IMR-90 (cell line): ENCODE measurements at regions not wholly inside any gene's neighbourhood (a gene's known extent, or its start where the extent isn't known, plus 50 kb on each side); places are given as distances from the start of the nearest gene placed in this dataset.

Source experiments
- ATAC-seq: fragments of 200-7000 bp; cut with Tn5 transposase; 2 replicates; pipeline ENCODE4 v1.9.1; 2020; ENCODE audit warnings: low read depth, mild to moderate bottlenecking, moderate library complexity
- BruUV-seq: library from RNA; stranded (reverse); fragments of 400-500 nt; replicated peaks from 2 replicates; lab custom pipeline; 2021; lab: Mats Ljungman, UMichigan
- CTCF ChIA-PET: fragments of 300-600 bp; formaldehyde crosslinking; extraction: SDS; loops from one replicate; lab custom pipeline; 2021; ENCODE audit warnings: antibody characterized with exemption; lab: Yijun Ruan, JAX
- POLR2A ChIA-PET: fragments of 300-600 bp; sonication (Branson Sonifier 250); formaldehyde crosslinking; loops from one replicate; lab custom pipeline; 2022; ENCODE audit warnings: antibody characterized with exemption; ENCODE audit not compliant: unreplicated experiment; lab: Charles Lee
- DNase-seq: peaks from one replicate; pipeline ENCODE4 v3.0.0; 2013
- H2AFZ ChIP-seq: replicated peaks from 2 replicates; pipeline ENCODE3; 2013; ENCODE audit warnings: low read length, mild to moderate bottlenecking; ENCODE audit not compliant: poor library complexity
- H2AK5ac ChIP-seq: 2 replicates; pipeline ENCODE4 v1.6.1; 2013; ENCODE audit warnings: low read depth, low read length, inconsistent platforms
- H2AK9ac ChIP-seq: replicated peaks from 2 replicates; pipeline ENCODE3; 2013; ENCODE audit warnings: mild to moderate bottlenecking, low read depth, low read length, moderate library complexity; ENCODE audit not compliant: poor library complexity
- H2BK120ac ChIP-seq: 2 replicates; pipeline ENCODE4 v1.6.1; 2013; ENCODE audit warnings: low read depth, low read length, inconsistent platforms
- H2BK15ac ChIP-seq: 3 replicates; pipeline ENCODE4 v1.6.1; 2013; ENCODE audit warnings: low read depth, low read length, inconsistent platforms
- H2BK20ac ChIP-seq: 2 replicates; pipeline ENCODE4 v1.6.1; 2013; ENCODE audit warnings: low read depth, mild to moderate bottlenecking, inconsistent platforms, low read length, moderate library complexity
- H2BK5ac ChIP-seq: 2 replicates; pipeline ENCODE4 v1.6.1; 2013; ENCODE audit warnings: mild to moderate bottlenecking, low read depth, low read length, inconsistent platforms; ENCODE audit not compliant: poor library complexity, severe bottlenecking
- H3K14ac ChIP-seq: replicated peaks from 2 replicates; pipeline ENCODE4 v1.6.1; 2013; ENCODE audit warnings: low read depth, low read length, inconsistent platforms
- H3K18ac ChIP-seq: 2 replicates; pipeline ENCODE4 v1.6.1; 2013; ENCODE audit warnings: low read depth, low read length, control low read depth
- H3K23ac ChIP-seq: 2 replicates; pipeline ENCODE4 v1.6.1; 2013; ENCODE audit warnings: low read depth, low read length, inconsistent platforms
- H3K27ac ChIP-seq: 2 replicates; pipeline ENCODE4 v1.5.1; 2013; ENCODE audit warnings: mild to moderate bottlenecking, control low read depth, low read length; ENCODE audit not compliant: insufficient read depth
- H3K27me3 ChIP-seq: 2 replicates; pipeline ENCODE4 v1.6.1; 2013; ENCODE audit warnings: low read length; ENCODE audit not compliant: control insufficient read depth, insufficient read depth
- H3K36me3 ChIP-seq: 2 replicates; pipeline ENCODE4 v1.6.1; 2013; ENCODE audit warnings: low read length, mixed read lengths; ENCODE audit not compliant: control insufficient read depth, insufficient read depth
- H3K4ac ChIP-seq: 2 replicates; pipeline ENCODE4 v1.6.1; 2013; ENCODE audit warnings: low read depth, low read length, inconsistent platforms
- H3K4me1 ChIP-seq: 2 replicates; pipeline ENCODE4 v1.6.1; 2013; ENCODE audit warnings: low read length, mixed read lengths; ENCODE audit not compliant: control insufficient read depth, insufficient read depth
- H3K4me2 ChIP-seq: 2 replicates; pipeline ENCODE4 v1.6.1; 2013; ENCODE audit warnings: low read depth, mild to moderate bottlenecking, control low read depth, low read length, moderate library complexity
- H3K4me3 ChIP-seq: 2 replicates; pipeline ENCODE4 v1.5.1; 2013; ENCODE audit warnings: low read depth, mild to moderate bottlenecking, control low read depth, low read length, moderate library complexity; ENCODE audit not compliant: insufficient read depth
- H3K56ac ChIP-seq: 2 replicates; pipeline ENCODE4 v1.6.1; 2013; ENCODE audit warnings: low read length, inconsistent platforms; ENCODE audit not compliant: insufficient read depth; ENCODE audit errors: extremely low read depth
- H3K79me1 ChIP-seq, 2 experiments: 2 replicates each; pipeline ENCODE4 v1.6.1; 2013; ENCODE audit warnings: low read length in 2 of 2, inconsistent platforms in 1 of 2, low read depth in 1 of 2
- H3K9ac ChIP-seq: 2 replicates; pipeline ENCODE4 v1.6.1; 2013; ENCODE audit warnings: low read depth, low read length, control low read depth
- H3K9me1 ChIP-seq: 2 replicates; pipeline ENCODE4 v1.6.1; 2013; ENCODE audit warnings: low read length, inconsistent platforms; ENCODE audit not compliant: insufficient read depth
- H3K9me3 ChIP-seq: 2 replicates; pipeline ENCODE4 v1.6.1; 2013; ENCODE audit warnings: low read length; ENCODE audit not compliant: control insufficient read depth, insufficient read depth
- H4K20me1 ChIP-seq: 2 replicates; pipeline ENCODE4 v1.6.1; 2013; ENCODE audit warnings: low read length, inconsistent platforms; ENCODE audit not compliant: insufficient read depth
- H4K5ac ChIP-seq: 2 replicates; pipeline ENCODE4 v1.6.1; 2013; ENCODE audit warnings: mild to moderate bottlenecking, low read depth, low read length, control low read depth
- H4K8ac ChIP-seq, 2 experiments: 2 replicates each; pipeline ENCODE4 v1.6.1; 2013; ENCODE audit warnings: low read depth in 2 of 2, low read length in 2 of 2, control low read depth in 1 of 2, inconsistent platforms in 1 of 2
- H4K91ac ChIP-seq: 2 replicates; pipeline ENCODE4 v1.6.1; 2013; ENCODE audit warnings: low read depth, low read length, inconsistent platforms; ENCODE audit not compliant: insufficient read depth
- FOS ChIP-seq: fragments of 150-350 bp; IDR thresholded peaks from 2 replicates; pipeline ENCODE4 v1.6.1; 2016; ENCODE audit warnings: low read depth, low read length
- NFE2L2 ChIP-seq: fragments of 150-350 bp; IDR thresholded peaks from 2 replicates; pipeline ENCODE4 v1.6.1; 2016; ENCODE audit warnings: low read depth, mild to moderate bottlenecking, low read length
- POLR2A ChIP-seq: IDR thresholded peaks from 2 replicates; pipeline ENCODE4 v1.6.1; 2012; ENCODE audit warnings: mild to moderate bottlenecking, low read depth, low read length
- SMC3 ChIP-seq: fragments of 150-350 bp; IDR thresholded peaks from 2 replicates; pipeline ENCODE4 v1.6.1; 2016; ENCODE audit warnings: low read depth, mild to moderate bottlenecking, antibody characterized with exemption, low read length, moderate library complexity
- WGBS, 2 experiments: methylation state at CpG; one replicate each; pipeline versions ENCODE4 v1.1.5 to v1.1.7; 2013; ENCODE audit warnings: missing lambda C conversion rate in 2 of 2; ENCODE audit not compliant: insufficient read length in 1 of 2; ENCODE audit errors: extremely low coverage in 2 of 2; 5-methylcytosine and 5-hydroxymethylcytosine counted together
- dilution Hi-C: fragments of 300-500 bp; cut with HindIII; formaldehyde crosslinking; loops from one replicate; pipeline ENCODE4 v1.14.3; 2018; ENCODE audit warnings: low sequenced_read_pairs; ENCODE audit not compliant: unreplicated experiment
- in situ Hi-C: fragments of 300-500 bp; cut with MboI; formaldehyde crosslinking; loops from 3 replicates; pipeline ENCODE4 v1.14.3; 2019; ENCODE audit warnings: low sequenced_read_pairs, inconsistent platforms, mixed read lengths
- intact Hi-C: fragments of 100-400 bp; cut with micrococcal nuclease; formaldehyde crosslinking; loops from 2 replicates; pipeline ENCODE4 v1.10.0; 2022
- TF ChIP-seq, protein P1 (sequence below): conservative IDR thresholded peaks from 2 replicates; pipeline ENCODE4 v1.5.1; 2012; ENCODE audit warnings: mild to moderate bottlenecking, low read depth, low read length, improper control_type of control experiment
- TF ChIP-seq, protein P2 (sequence below): fragments of 150-350 bp; IDR thresholded peaks from 2 replicates; pipeline ENCODE4 v1.6.1; 2017; ENCODE audit warnings: mild to moderate bottlenecking, antibody characterized with exemption, low read length, low read depth

DNA sequence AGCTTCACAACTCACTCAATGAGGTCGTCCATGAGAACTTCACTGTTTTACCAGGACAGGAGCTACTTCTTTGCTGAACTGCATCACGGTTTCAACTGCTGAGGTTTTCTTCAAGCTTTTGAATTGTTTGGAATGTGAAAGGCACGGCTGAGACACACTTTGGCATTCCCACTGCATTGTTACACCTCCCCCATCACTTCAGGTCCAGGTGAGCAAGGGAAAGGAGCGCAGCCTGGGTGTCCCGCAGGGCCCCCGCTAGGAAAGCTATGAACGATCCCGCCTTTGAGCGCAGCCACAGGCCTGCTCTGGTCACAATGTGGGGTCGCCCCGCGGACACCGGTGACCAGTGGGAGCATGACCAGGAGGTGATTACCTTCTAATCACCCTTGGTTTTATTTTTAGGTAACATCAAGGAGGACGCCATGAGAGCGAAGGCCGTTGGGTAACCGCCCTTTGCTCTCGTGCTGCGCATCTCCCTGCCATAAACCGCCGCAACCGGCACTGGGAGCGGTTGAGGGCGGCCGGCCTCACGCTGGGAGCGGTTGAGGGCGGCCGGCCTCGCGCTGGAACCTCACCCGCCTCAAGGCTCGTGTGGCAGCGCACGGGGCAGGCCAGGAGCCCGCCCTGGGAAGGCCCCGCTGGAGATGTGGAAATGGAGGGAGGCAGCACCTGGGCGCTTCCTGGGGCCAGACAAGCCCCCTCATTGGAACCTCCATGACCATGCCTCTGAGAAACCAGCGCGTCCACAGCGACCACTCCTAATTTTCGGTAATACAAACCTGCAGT, 50.9 kb upstream of the SGMS1 start:
- Histone ChIP-seq H3K9me1 (no peaks in the 10 kb centered on the region), H3K56ac (no peak overlapping the region), H2AK5ac (no peak overlapping the region), H3K27me3 (peaks cover 8% of the 10 kb centered on the region), H3K9ac (no peak overlapping the region), H2BK15ac (no peak overlapping the region), H3K27ac (no peak overlapping the region), H2BK20ac (no peak overlapping the region), H3K18ac (no peak overlapping the region), H2BK5ac (no peak overlapping the region), H3K14ac (no peak overlapping the region), H3K9me3 (no peaks in the 10 kb centered on the region), H3K36me3 (no peaks in the 10 kb centered on the region), H2AFZ (no peak overlapping the region), H4K91ac (no peak overlapping the region), H2BK120ac (no peak overlapping the region), H3K4me1 (no peaks in the 10 kb centered on the region), H4K8ac (no peak overlapping the region), H3K4me2 (no peak overlapping the region), H3K79me1 (no peaks in the 10 kb centered on the region), H2AK9ac (no peak overlapping the region), H3K4ac (no peak overlapping the region), H3K23ac (no peak overlapping the region), H4K20me1 (no peaks in the 10 kb centered on the region), H4K5ac (no peak overlapping the region), H3K4me3 (no peak overlapping the region)
- POLR2A ChIA-PET, result no interaction called here
- in situ Hi-C loops (no loop called here), intact Hi-C loops (no loop called here), dilution Hi-C loops (no loop called here)
- TF ChIP-seq FOS (no peak), NFE2L2 (no peak), POLR2A (no peak), SMC3 (no peak)
- TF ChIP-seq, protein P1, sequence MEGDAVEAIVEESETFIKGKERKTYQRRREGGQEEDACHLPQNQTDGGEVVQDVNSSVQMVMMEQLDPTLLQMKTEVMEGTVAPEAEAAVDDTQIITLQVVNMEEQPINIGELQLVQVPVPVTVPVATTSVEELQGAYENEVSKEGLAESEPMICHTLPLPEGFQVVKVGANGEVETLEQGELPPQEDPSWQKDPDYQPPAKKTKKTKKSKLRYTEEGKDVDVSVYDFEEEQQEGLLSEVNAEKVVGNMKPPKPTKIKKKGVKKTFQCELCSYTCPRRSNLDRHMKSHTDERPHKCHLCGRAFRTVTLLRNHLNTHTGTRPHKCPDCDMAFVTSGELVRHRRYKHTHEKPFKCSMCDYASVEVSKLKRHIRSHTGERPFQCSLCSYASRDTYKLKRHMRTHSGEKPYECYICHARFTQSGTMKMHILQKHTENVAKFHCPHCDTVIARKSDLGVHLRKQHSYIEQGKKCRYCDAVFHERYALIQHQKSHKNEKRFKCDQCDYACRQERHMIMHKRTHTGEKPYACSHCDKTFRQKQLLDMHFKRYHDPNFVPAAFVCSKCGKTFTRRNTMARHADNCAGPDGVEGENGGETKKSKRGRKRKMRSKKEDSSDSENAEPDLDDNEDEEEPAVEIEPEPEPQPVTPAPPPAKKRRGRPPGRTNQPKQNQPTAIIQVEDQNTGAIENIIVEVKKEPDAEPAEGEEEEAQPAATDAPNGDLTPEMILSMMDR, result no peak
- TF ChIP-seq, protein P2, sequence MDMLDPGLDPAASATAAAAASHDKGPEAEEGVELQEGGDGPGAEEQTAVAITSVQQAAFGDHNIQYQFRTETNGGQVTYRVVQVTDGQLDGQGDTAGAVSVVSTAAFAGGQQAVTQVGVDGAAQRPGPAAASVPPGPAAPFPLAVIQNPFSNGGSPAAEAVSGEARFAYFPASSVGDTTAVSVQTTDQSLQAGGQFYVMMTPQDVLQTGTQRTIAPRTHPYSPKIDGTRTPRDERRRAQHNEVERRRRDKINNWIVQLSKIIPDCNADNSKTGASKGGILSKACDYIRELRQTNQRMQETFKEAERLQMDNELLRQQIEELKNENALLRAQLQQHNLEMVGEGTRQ, result no peak
- no TSS peak for BruUV-seq
- CTCF ChIA-PET, result no interaction called here
- 73% methylated on average over 3 of the region's 42 CpGs; no CpG with 5 or more reads in 1 of the 2 experiments for WGBS, 2 experiments
- DNase-seq (no peak), ATAC-seq (no peak)
